HG03045 (cell line): ENCODE measurements at regions not wholly inside any gene's neighbourhood (a gene's known extent, or its start where the extent isn't known, plus 50 kb on each side); places are given as distances from the start of the nearest gene placed in this dataset.
"Not testable (repeated sequence)": the region's sequence is repeated elsewhere in the genome, so short reads cannot be mapped to it uniquely, and the experiment has no call there.

Experiments
- ATAC-seq: cut with Tn5 transposase; IDR thresholded peaks from one replicate; pipeline ENCODE4 v1.9.1; 2021; ENCODE audit warnings: mild to moderate bottlenecking, moderate library complexity; ENCODE audit not compliant: unreplicated experiment

GRCh38 chr13:79190932-79191331 is 215.1 kb downstream of the RBM26 start:
- ATAC-seq = peak; percentile 30

GRCh38 chr13:79187917-79188690 is 218.0 kb downstream of the RBM26 start:
- ATAC-seq = no peak

- ATAC-seq = no peak
These were observed 220.5 kb downstream of the RBM26 start for GRCh38 chr13:79185580-79185979.

GRCh38 chr13:79183231-79183630 is 222.8 kb downstream of the RBM26 start:
- no peak for ATAC-seq

- ATAC-seq = not testable (repeated sequence)
These were observed 232.4 kb downstream of the RBM26 start for GRCh38 chr13:79173691-79174090.

GRCh38 chr13:79172924-79173323 is 233.1 kb downstream of the RBM26 start:
- ATAC-seq = not testable (repeated sequence)

GRCh38 chr13:79171141-79172061 is 234.7 kb downstream of the RBM26 start:
- ATAC-seq = no peak

- no peak for ATAC-seq
These were observed 245.2 kb downstream of the RBM26 start for GRCh38 chr13:79160818-79161217.

GRCh38 chr13:79155883-79156282 is 250.2 kb downstream of the RBM26 start:
- ATAC-seq = no peak

- ATAC-seq = no peak
These were observed 256.8 kb downstream of the RBM26 start for GRCh38 chr13:79149210-79149609.

- no peak for ATAC-seq
These were observed 265.0 kb downstream of the RBM26 start for GRCh38 chr13:79141082-79141481.

- no peak for ATAC-seq
These were observed 277.9 kb downstream of the RBM26 start for GRCh38 chr13:79128158-79128557.

- no peak for ATAC-seq
These were observed 279.3 kb downstream of the RBM26 start for GRCh38 chr13:79126706-79127105.

- no peak for ATAC-seq
These were observed 281.9 kb downstream of the RBM26 start for GRCh38 chr13:79124183-79124582.

- ATAC-seq = no peak
These were observed 284.8 kb downstream of the RBM26 start for GRCh38 chr13:79121286-79121685.

- ATAC-seq = no peak
These were observed 286.4 kb downstream of the RBM26 start for GRCh38 chr13:79119578-79120107.

GRCh38 chr13:79112016-79112415 is 294.0 kb downstream of the RBM26 start:
- no peak for ATAC-seq

- peak; percentile 81 for ATAC-seq
These were observed 297.0 kb downstream of the RBM26 start for GRCh38 chr13:79108914-79109643.

GRCh38 chr13:79098596-79098995 is 307.5 kb downstream of the RBM26 start:
- ATAC-seq = no peak

GRCh38 chr13:79097201-79097600 is 308.9 kb downstream of the RBM26 start:
- no peak for ATAC-seq

- no peak for ATAC-seq
These were observed 310.0 kb downstream of the RBM26 start for GRCh38 chr13:79096099-79096498.
